ENCODE measurements at regions not wholly inside any gene's neighbourhood (a gene's known extent, or its start where the extent isn't known, plus 50 kb on each side); places are given as distances from the start of the nearest gene placed in this dataset.

DNA sequence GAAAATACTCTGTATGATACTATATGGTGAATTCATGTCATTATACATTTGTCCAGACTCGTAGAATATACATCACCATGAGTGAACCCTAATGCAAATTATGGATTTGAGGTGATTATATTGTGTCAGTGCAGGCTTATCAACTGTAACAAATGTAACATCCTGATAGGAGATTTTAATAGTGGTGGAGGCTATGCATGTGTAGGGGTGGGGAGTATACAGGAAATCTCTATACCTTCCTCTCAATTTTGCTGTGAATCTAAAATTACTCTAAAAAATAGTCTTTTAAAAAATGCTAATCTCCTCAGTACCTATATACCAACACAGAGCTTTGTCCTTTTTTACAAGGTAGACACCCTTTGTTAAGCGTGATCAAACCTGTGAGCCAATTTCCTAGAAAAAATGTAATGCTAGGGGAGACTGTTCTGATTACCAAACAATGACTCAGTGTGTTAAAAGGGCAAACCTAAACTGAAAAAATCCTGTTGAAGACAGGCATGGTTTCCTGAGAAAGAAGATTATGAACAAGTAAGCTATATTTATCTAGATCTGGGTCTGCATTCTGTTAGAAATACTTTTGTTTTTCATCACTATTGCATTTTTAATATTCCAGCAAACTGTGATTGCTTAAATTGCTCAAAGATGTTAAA is 170.9 kb downstream of the DUSP6 start:
- DNase-seq, result no peak

DNA sequence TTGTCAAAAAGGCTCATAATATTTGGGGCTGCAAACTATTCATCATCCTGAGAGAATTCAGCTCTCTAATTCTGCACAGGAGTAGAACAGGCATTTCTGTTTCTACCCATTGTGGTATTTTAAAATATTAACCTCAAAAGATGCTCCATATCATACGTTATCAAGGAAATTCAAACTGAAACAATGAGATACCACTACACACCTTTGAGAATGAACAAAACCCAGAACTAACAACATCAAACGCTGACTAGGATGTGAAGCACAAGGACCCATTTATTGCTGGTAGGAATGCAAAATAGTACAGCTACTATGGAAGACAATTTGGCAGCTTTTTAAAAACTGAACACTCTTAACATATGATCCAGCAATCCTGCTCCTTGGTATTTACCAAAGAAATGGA is 171.8 kb downstream of the DUSP6 start:
- no peak for DNase-seq

DNA sequence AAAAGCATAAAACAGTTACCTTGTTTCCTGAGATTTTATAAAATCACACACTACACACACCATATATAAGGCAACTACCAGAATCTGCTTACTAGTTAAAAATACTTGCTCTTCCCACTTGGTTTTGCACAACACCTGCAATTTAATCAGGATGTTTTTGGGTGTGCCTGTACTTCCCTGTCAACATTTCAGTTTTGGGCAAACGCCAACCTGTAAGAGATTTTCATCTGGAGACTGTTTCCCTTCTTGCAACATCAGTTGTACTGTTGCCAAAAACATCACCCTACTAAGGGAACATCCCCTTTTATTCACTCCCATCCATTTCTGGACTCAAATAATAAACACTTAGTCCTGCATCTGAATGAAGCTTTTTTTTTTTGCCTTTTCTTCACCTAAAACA is 172.3 kb downstream of the DUSP6 start:
- DNase-seq, result no peak

DNA sequence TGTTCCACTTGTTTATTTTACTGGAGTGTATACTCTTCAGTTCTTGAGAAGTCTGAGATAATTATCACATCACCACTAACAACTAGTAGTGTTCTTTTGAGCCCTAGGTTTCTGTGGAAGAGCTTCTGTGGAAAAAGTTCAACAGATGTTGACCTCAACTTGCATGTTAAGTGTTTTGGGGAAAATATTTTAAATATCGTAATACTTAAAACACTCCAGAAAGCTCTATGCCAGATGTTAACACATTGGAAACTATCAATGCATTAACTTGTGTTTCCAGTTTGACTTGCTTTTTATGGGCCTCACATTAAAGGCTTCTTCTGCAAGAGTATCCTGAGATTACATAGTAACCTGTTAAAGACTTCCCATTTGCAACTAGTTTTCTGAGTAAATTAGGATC is 173.1 kb downstream of the DUSP6 start:
- DNase-seq, result no peak

DNA sequence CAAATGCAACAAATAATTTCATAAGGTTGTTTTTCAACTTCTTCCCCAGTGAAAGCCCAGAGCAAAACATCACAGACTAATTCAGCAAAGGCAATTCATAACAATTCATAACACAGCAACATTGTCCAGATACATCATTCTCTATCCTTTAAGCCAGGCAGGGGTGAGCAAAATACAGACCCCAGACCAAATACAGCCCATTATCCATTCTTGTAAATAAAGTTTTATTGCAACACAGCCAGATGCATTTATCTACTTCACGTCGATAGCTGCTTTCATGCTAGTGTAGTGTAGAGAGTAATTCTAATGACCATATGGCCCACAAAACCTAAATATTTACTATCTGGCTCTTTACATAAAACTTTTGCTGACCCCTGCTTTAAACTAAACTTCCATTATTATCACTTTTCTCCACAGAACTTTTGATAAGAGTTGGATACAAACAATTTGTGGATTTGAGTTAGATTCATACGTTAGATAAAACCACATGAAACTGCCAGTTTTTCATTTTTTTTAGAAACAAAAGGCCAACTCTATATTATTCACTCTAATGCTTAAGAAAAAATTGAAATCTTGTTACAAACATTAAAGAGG is 174.4 kb downstream of the DUSP6 start:
- DNase-seq, result no peak

DNA sequence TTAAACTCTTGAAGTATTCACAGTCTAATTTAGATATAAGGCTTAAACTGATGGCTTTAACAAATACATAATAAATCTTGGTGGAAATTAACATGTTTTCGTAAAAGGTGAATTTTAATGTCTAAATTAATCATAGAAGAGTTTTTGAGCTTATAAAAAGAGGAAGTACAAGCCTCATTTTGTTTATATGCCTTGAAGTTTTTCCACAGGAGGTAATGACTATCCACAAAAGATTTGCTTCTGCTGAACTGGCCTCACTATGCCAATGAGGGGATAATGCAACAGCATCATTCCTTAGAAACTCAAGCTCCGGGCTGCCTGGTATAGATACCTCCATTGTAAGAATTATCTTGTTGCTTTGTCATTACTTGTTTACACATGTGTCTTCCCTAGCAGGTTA is 175.6 kb downstream of the DUSP6 start:
- no peak for DNase-seq

DNA sequence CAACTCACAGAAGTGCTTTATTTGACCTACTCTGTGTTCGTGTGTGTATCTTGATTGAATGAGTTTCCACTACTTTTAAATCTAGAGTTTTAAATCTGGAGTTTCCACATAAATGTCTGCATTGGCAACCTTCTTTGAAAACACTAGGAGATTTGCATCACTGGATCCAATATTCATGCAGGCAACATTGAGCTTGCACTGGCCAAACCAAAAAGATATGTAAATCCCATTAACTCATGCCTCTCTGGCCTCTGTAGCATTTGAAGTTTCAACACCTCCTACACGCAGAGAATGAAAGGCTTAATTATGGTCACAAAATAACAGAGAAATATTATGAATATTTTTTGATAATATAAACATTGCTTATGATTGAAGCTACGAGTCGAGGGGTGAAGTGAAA is 178.6 kb downstream of the DUSP6 start:
- no peak for DNase-seq

DNA sequence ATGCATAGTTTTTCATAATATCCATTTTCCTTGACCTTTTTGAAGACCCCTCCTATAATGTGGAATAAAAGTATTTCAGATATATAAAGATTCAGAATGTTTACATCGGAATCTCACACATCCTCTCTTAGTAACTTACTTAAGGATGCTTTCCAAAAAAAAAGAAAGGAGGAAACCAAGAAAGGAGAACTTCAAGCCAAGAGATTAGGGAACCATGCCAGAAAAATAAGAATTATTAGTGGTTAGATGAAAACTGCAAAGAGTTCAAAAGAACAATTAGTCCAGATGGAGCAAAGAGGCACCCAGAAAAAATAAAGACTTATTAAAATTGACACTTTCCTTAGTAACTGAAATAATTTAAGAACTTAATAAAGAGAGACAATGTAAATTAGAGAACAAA is 179.2 kb downstream of the DUSP6 start:
- DNase-seq, result no peak

DNA sequence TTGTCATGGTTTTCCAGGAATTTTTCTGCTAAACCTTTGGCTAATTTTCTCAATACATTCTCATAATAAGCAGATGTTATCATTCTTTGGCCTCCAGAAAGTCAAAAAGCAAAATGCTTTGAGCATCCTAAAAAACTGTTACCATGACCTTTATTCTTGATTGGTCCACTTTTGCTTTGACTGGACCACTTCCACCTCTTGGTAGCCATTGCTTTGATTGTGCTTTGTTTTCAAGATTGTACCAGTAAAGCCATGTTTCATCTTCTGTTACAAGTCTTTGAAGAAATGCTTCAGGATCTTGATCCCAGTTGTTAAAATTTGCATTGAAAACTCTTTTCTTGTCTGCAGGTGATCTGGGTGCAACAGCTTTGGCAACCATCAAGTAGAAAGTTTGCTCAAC is 180.1 kb downstream of the DUSP6 start:
- no peak for DNase-seq

DNA sequence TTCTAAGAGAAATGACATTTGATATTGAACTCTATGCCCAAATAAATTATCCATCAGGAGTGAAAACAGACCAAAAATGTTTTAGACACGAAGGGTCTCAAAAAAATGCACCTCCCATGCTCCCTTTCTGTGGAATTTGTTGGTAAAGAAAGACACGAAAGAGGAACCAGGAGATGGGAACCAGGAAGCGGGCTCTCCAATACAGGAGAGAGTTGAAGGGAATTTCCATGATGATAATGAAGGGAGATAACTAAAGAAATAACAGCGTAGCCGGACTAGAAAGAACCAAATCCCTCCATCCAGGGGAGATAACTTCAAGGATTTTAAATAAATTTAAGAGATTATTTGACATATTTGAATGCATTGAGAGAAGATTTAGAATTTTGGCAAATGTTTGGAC is 183.0 kb downstream of the DUSP6 start:
- DNase-seq, result no peak

DNA sequence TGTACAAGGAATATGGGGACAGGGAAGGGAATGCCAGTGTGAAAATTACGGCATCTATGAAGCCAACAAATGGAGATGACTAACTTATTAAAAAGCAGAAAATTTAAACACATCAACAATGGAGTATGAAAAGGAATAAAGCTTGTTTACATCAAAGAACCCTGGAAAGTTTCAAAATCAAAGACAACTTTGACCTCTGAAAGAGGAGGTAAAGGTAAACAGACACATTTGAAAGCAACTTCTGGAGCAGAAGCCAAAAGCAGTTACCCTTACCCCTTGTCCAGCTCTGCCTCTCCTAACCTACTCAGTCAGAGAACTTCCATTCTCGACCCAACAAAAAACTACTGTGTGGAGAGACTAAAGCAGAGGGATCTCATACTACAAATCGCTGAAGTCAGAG is 184.3 kb downstream of the DUSP6 start:
- DNase-seq, result no peak

DNA sequence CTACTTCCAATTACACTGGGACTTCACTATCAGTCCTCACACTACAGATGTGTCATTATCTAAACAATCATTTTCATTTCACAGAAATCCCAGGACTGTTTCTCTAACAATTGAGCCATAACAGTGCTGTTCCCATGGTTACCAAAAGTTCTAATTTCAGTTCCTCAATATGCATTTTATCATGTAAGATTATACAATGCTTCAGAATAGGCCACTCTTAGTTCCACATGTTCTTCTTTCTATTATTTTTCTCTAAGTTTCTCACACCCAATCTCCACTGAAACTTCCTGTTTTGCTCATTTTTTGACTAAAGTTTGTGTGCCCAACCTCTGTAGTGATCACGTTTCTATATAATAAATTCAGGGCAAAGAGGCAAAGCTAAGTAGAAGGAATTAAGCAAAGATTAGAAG is 185.8 kb downstream of the DUSP6 start:
- no peak for DNase-seq

DNA sequence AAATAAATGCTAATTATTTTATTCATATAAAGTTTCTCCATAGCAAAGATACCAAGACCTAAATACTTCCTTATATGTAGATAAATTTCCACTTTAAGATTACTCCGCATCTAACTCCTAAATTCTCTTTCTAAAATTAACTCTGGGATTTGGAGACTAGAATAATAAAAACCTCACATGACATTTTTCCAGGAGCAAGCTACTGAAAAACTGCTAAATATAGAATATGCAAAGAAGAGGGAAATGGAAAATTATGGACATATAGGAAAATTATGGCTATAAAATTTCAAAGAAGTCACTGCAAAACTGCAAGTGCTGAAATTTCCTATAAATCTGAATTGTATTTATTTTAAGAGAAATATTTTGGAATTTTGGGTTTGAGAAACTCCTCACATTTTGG is 186.2 kb downstream of the DUSP6 start:
- no peak for DNase-seq

DNA sequence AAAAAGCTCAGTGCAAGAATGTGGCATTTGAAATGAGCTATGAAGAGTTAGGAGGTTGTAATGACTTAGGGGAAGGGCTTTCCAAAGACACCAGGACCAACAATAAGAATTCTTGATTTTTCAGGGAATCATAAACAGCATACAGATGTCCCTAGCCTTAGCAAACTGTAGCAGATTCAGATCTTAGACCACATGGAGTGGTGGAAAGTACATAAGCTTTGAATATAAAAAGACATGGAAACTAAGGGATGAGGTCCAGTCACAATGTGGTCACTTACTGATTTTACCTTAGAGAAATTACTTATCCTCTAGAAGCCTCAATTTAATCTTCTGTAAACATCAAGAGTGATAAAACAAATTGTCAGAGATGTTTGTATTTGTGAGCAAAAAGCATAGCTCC is 186.6 kb downstream of the DUSP6 start:
- no peak for DNase-seq

DNA sequence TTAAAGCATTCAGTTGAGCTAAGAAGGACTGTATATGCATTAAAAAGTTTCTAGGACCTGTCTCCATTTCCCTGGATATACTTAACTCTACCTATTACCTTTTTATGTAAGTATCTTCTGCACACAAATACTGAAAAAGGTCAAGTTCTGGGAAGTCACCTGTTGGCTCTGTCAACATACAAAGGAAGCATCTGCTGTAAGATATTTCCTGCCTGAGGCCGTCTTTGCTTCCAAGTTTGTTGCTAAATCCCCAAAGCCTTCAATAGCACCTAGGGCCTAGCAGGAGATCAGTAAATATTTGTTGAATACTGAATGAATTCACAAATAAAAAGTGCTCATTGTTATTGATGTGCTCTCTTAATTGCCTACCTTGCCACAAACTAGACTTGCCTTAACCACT is 188.4 kb downstream of the DUSP6 start:
- DNase-seq, result no peak

DNA sequence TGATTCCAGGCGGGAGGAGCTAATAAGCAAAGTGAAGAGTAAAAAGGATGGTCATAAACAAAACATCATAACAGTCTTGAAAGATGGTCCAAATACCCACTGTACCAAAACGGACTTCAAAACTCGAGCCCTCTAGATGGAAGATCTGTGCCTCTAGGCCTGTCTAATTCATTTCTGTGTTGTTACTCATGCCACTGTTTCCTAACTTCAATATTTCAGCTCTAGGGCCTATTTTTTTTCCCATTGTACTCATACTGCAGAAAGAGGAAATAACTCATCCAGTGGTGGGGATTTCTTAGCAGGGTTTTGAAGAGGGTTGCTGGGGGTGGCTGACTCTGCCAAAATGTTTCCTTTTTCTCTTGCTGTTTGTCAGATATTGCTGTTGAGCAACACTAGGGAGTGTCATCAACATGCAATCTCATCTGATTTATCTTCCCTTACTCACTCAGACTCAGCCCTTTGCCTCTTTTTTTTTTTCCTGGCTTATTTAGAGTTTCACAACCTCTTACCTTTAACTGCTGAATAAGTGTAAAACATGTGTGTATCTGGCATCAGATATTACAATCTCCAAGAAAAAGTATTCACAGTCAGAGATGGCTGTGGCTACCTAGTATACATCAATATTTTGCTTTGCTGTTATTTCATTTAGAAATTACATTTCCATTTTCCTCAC is 189.6 kb downstream of the DUSP6 start:
- DNase-seq, result no peak

DNA sequence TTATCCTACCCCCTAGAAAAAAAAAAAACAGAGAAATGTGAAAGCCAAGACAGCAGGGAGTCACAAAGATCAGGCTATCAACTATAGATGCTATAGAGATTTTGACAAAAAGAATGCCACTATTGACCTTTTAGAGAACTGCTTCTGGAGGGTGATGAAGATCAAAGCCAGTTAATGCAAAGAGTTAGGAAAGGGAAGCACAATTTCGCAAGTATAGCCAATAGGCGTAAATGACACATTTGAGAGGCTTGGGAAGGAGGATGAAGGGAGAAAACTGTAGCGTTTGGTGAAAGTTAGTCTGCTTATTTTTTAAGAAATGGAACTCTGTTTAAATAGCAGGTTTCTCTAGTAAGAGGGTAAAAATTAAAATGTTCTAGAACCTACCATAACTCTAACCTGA is 190.7 kb downstream of the DUSP6 start:
- DNase-seq, result no peak

DNA sequence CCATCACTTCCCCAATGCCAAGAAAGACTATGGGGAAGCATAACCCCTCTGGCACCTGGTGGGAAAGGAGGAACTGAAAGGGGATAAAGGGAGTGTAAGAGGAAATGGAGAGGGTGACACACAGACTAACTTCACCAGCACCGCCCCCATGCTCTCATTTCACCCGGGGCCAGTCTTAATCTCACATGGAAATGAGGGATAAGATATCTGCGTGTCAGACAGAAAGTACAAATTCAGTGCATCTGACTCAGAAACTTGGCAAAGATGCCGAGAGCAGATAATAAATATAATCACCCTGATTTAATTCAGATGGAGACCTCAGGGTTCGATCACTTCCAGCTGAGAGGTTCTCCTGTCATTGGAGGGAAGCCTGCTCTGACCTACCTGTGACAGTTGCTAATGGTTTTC is 191.6 kb downstream of the DUSP6 start:
- DNase-seq, result no peak

DNA sequence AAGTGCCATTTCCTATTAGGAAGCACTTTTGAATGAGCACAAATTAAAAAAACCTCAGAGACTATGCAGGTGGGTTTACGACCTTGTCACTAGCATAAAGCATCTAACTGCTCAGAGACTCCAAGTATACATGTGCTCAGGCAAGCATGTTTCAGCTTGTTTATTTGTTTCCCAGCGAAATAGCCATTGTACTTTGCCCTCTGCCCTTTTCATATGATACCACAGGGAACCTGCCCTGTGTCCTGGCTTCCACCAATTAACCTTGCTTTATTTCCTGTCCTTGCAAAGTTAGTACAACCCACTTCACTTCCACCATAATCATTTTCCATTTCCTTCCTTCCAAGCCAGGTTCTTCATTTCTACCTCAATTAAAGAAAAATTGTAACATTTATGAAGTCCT is 194.9 kb downstream of the DUSP6 start:
- DNase-seq, result no peak

DNA sequence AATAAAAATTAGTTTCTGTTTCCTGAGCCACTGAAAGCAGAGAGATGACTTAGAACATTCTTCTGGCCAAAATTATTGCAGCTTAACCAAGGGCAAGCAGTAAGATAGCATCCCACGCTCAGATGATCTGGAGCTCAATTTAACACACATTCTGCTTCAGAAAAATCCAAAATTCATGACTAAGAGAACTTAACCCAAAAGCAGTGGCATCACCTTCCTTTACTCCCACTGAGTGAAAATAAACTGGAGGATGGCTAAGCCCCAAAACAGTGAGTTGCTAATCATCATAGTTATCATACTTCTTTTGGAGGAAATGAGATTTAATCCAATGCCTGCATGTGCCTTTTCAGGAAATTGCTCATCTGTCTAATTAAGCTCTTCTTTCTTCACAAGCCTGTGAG is 195.4 kb downstream of the DUSP6 start:
- no peak for DNase-seq

DNA sequence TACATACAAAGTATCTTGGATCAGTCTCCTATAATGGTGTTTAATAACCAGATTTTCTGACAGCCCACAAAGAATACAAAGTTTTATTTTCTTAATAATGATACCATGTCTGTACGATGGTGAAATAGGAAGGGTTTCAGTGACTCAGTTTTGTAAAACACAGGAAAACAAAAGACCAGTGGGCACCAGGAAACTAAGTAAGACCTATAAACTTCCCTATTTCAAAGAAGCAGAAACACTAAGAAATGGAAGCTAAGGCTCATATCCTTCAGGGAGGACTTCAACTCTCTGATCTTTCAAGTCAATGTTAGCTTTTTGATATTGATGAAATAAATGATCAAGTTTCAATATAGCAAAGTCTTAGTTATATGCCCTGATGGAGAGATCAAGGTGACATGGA is 196.0 kb downstream of the DUSP6 start:
- DNase-seq, result no peak

DNA sequence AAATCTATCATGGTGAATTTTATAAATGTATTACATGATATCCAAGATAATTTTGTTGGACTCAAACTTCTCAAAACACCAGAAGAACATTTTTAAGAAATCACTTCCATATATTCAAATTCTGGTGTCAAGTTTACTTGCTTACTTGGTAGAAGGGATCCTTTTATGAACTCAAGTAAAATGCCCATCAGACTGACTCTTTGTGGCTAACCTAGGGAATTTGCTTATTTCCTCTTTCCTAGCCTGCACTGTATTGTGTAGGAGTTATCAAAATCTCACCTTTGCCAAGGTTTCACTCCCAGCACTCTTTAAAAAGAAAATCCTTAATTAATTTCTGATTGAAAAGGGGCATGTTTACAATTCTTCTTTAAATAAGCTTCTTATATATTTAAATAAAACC is 196.5 kb downstream of the DUSP6 start:
- no peak for DNase-seq

DNA sequence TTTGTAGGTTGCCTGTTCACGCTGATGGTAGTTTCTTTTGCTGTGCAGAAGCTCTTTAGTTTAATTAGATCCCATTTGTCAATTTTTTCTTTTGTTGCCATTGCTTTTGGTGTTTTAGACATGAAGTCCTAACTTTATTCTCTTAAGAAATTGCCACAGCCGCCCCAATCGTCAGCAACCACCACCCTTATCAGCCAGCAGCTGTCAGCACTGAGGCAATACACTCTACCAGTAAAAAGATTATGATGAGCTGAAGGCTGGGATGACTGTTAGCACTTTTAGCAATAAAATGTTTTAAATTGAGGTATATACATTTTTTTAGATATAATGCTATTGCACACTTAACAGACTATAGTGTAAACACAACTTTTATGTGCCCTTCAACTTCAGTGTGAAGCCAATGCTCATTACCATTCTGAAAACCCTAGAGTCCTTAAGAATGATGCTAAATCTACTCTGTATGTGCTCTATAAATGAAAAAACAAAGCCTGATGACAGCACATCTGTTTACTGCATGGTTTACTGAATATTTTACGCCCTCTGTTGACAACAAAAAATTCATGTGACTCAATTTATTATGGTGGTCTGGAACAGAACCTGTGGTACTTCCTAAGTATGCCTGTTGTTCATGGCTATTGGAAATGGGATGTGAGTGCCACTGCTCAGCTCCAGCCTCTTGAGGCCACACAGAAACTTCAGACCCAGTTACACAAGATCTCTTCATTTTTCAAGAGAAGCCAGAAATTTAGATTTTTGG is 197.4 kb downstream of the DUSP6 start:
- DNase-seq, result no peak

DNA sequence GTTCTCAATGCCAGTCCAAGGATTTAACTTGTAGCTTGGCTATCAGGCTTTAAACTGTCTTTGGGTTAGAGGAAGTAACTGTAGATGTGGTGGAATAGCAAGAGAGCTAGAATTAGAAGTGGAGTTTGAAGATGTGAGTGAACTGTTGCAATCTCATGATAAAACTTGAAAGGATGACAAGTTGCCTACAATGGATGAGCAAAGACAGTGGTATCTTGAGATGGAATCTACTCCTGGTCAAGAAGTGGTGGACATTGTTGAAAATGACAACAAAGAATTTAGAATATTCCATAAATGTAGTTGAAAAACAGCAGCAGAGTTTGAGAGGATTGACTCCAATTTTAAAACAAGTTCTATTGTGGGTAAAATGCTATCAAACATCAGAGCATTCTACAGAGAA is 199.0 kb downstream of the DUSP6 start:
- no peak for DNase-seq
